Tibial artery (tissue), 4 donors: ENCODE measurements at regions not wholly inside any gene's neighbourhood (a gene's known extent, or its start where the extent isn't known, plus 50 kb on each side); places are given as distances from the start of the nearest gene placed in this dataset.

Experiments
- DNase-seq, 2 donors: peaks; one replicate each; pipeline ENCODE4 v3.0.0-alpha.2; 2019
- H3K27ac ChIP-seq, 2 donors: fragments of 200-600 bp; sonication (generic) in 1 of 2; 1 replicate in 1 of 2; 2 replicates in 1 of 2; pipeline ENCODE4 v1.5.1; 2018 to 2019; ENCODE audit warnings: mild to moderate bottlenecking in 1 of 2
- H3K27me3 ChIP-seq, 2 donors: fragments of 200-600 bp; sonication (generic) in 1 of 2; one replicate each; pipeline versions ENCODE4 v1.5.1 to v1.6.0; 2016 to 2019
- H3K36me3 ChIP-seq, 3 donors: fragments of 200-600 bp; sonication (generic) in 2 of 3; one replicate each; pipeline ENCODE4 v1.5.1; 2016 to 2019; ENCODE audit warnings: mild to moderate bottlenecking in 2 of 3
- H3K4me1 ChIP-seq, 4 donors: fragments of 200-600 bp; sonication (generic) in 2 of 4; 1 replicate in 3 of 4; 2 replicates in 1 of 4; pipeline ENCODE4 v1.5.1; 2016 to 2019
- H3K4me3 ChIP-seq, 2 donors: fragments of 200-600 bp; sonication (generic) in 1 of 2; 1 replicate in 1 of 2; 2 replicates in 1 of 2; pipeline ENCODE4 v1.5.1; 2018 to 2019; ENCODE audit warnings: mild to moderate bottlenecking in 2 of 2
- H3K9me3 ChIP-seq, 3 donors: fragments of 200-600 bp; sonication (generic) in 1 of 3; one replicate each; pipeline ENCODE4 v1.5.1; 2016 to 2019
- CTCF ChIP-seq, 2 experiments: fragments of 200-600 bp in 1 of 2; fragments of 450-650 bp in 1 of 2; IDR thresholded peaks; one replicate each; pipeline ENCODE4 v1.5.1; 2017 to 2019; ENCODE audit warnings: antibody characterized with exemption in 2 of 2, mild to moderate bottlenecking in 1 of 2, moderate library complexity in 1 of 2
- intact Hi-C: fragments of 100-400 bp; cut with DNase I; formaldehyde crosslinking; loops from one replicate; pipeline ENCODE4 v1.15.0; 2023; ENCODE audit warnings: low total_unique reads

GRCh38 chr12:83823386-83824045, 1089.1 kb downstream of the SLC6A15 start:
- H3K36me3 ChIP-seq = no peaks in the 10 kb centered on the region
- H3K27me3 ChIP-seq = no peaks in the 10 kb centered on the region
- TF ChIP-seq CTCF (IDR thresholded peaks at IDR 0.05) = no peak
- H3K9me3 ChIP-seq = no peaks in the 10 kb centered on the region
- intact Hi-C loops = no loop called here
- no peak overlapping the region for H3K4me3 ChIP-seq
- DNase-seq = no peak
- H3K4me1 ChIP-seq = no peaks in the 10 kb centered on the region
- H3K27ac ChIP-seq = no peak overlapping the region

- intact Hi-C loops = no loop called here
- no peak overlapping the region for H3K4me3 ChIP-seq
- no peaks in the 10 kb centered on the region for H3K4me1 ChIP-seq
Observed at GRCh38 chr12:83821967-83822366, 1090.6 kb downstream of the SLC6A15 start.

GRCh38 chr12:83818881-83819280, 1093.7 kb downstream of the SLC6A15 start:
- DNase-seq = no peak
- no peak for TF ChIP-seq CTCF (IDR thresholded peaks at IDR 0.05)
- Histone ChIP-seq H3K36me3 (no peaks in the 10 kb centered on the region), H3K4me3 (no peak overlapping the region), H3K27ac (no peak overlapping the region), H3K9me3 (no peaks in the 10 kb centered on the region), H3K4me1 (no peaks in the 10 kb centered on the region), H3K27me3 (no peaks in the 10 kb centered on the region)
- intact Hi-C loops = no loop called here

More at GRCh38 chr12:83821967-83822366, 1090.6 kb downstream of the SLC6A15 start:
- Histone ChIP-seq H3K36me3 (no peaks in the 10 kb centered on the region), H3K27me3 (no peaks in the 10 kb centered on the region), H3K27ac (no peak overlapping the region), H3K9me3 (no peaks in the 10 kb centered on the region)
- DNase-seq = no peak
- no peak for TF ChIP-seq CTCF (IDR thresholded peaks at IDR 0.05)

GRCh38 chr12:83817730-83818129, 1094.9 kb downstream of the SLC6A15 start:
- intact Hi-C loops = no loop called here
- no peak overlapping the region for H3K27ac ChIP-seq
- H3K27me3 ChIP-seq = no peaks in the 10 kb centered on the region
- no peaks in the 10 kb centered on the region for H3K36me3 ChIP-seq
- no peak for TF ChIP-seq CTCF (IDR thresholded peaks at IDR 0.05)
- no peaks in the 10 kb centered on the region for H3K4me1 ChIP-seq
- H3K9me3 ChIP-seq = no peaks in the 10 kb centered on the region
- DNase-seq = no peak
- no peak overlapping the region for H3K4me3 ChIP-seq

GRCh38 chr12:83808591-83808990, 1104.0 kb downstream of the SLC6A15 start:
- no peaks in the 10 kb centered on the region for H3K36me3 ChIP-seq
- TF ChIP-seq CTCF (IDR thresholded peaks at IDR 0.05) = no peak

GRCh38 chr12:83807871-83808270, 1104.7 kb downstream of the SLC6A15 start:
- no peak for TF ChIP-seq CTCF (IDR thresholded peaks at IDR 0.05)
- H3K4me1 ChIP-seq = no peaks in the 10 kb centered on the region

More at GRCh38 chr12:83808591-83808990, 1104.0 kb downstream of the SLC6A15 start:
- H3K27ac ChIP-seq = no peak overlapping the region
- no peaks in the 10 kb centered on the region for H3K4me1 ChIP-seq
- no peaks in the 10 kb centered on the region for H3K27me3 ChIP-seq
- H3K9me3 ChIP-seq = no peaks in the 10 kb centered on the region
- no peak overlapping the region for H3K4me3 ChIP-seq
- DNase-seq = no peak
- intact Hi-C loops = no loop called here

More at GRCh38 chr12:83807871-83808270, 1104.7 kb downstream of the SLC6A15 start:
- no peaks in the 10 kb centered on the region for H3K36me3 ChIP-seq
- H3K9me3 ChIP-seq = no peaks in the 10 kb centered on the region
- H3K27ac ChIP-seq = no peak overlapping the region
- no peaks in the 10 kb centered on the region for H3K27me3 ChIP-seq
- DNase-seq = no peak
- intact Hi-C loops = no loop called here
- H3K4me3 ChIP-seq = no peak overlapping the region
